NCI-H128 (cell line): ENCODE measurements at regions not wholly inside any gene's neighbourhood (a gene's known extent, or its start where the extent isn't known, plus 50 kb on each side); places are given as distances from the start of the nearest gene placed in this dataset.
"Not testable (repeated sequence)": the region's sequence is repeated elsewhere in the genome, so short reads cannot be mapped to it uniquely, and the experiment has no call there.

Source experiments
- DNase-seq: peaks from one replicate; lab custom pipeline; 2025; ENCODE audit not compliant: unreplicated experiment; lab: John Stamatoyannopoulos, UW

DNA sequence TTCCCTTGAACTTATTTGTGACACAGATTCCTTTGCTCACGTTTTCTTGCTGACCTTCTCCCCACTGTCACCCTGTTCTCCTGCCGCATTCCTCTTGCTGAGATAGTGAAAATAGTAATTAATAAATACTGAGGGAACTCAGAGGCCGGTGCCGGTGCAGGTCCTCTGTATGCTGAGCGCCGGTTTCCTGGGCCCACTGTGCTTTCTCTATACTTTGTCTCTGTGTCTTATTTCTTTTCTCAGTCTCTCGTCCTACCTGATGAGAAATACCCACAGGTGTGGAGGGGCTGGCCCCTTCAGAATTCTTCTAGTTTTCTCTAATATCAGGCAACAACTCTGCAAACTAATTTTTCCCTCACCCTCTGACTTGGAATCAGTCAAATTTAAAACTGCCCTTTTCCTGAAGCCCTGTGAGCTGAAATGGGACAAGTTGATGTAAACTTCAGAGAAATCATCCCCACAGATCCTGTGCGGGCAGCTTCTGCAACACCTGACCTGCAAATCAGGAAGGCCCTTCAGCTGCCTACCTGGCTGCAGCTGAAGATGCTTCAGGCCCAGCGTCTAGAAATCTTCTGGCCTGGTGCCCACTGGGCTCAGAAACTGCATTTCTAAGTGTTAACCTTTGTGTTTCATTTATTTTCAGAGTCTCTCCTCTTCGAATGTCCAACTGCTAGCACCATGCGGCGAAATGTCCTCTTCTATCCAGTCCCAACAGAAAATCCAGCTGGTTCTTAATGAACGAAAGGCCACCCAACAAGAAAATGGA is 149.7 kb downstream of the TMEM121 start:
- DNase-seq: not testable (repeated sequence)

DNA sequence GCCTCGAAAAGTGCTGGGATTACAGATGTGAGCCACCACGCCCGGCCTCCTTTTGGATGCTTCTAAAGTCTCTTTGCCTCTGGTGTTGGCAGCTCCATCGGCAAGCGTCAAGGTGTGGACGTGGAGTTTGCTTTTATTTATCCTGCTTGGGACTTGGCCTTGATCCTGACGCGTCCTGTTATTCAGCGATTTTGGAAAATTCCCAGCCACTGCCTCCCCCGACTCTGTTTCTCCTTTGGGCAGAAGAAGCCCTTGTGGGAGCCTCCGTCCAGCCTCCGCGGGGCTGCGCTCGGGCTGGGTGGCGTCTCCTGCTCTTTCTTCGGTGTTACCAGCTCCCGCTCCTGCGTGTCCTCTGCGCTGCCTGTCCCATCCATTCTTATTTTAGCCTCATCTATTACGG is 151.7 kb downstream of the TMEM121 start:
- DNase-seq: not testable (repeated sequence)

GRCh38 chr14:105678996-105679958 is 152.9 kb downstream of the TMEM121 start:
- DNase-seq: not testable (repeated sequence)

- DNase-seq: not testable (repeated sequence)
These were observed 153.8 kb downstream of the TMEM121 start for GRCh38 chr14:105679959-105680735.

GRCh38 chr14:105680736-105681098 is 154.3 kb downstream of the TMEM121 start:
- not testable (repeated sequence) for DNase-seq

GRCh38 chr14:105681606-105682185 is 155.3 kb downstream of the TMEM121 start:
- DNase-seq: not testable (repeated sequence)

DNA sequence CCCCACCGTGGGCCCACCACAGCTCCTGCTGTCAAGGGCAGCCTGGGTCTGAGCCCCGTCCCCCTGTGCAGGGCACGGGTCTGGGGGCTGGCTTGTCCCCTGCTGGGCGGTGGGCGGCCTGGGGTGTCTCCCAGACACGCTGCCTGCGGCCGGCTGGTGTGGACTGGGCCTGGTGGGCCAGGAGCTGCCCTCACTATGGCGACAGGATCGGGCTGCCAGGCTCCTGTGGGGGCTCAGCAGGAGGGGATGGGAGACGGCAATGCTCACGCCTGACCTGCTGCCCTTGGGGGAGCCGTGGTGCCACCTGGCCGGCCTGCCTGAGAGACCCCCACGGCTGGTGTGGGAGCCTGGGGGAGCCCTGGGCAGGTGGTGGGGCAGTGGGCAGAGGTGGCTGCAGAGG is 156.1 kb downstream of the TMEM121 start:
- DNase-seq: not testable (repeated sequence)

DNA sequence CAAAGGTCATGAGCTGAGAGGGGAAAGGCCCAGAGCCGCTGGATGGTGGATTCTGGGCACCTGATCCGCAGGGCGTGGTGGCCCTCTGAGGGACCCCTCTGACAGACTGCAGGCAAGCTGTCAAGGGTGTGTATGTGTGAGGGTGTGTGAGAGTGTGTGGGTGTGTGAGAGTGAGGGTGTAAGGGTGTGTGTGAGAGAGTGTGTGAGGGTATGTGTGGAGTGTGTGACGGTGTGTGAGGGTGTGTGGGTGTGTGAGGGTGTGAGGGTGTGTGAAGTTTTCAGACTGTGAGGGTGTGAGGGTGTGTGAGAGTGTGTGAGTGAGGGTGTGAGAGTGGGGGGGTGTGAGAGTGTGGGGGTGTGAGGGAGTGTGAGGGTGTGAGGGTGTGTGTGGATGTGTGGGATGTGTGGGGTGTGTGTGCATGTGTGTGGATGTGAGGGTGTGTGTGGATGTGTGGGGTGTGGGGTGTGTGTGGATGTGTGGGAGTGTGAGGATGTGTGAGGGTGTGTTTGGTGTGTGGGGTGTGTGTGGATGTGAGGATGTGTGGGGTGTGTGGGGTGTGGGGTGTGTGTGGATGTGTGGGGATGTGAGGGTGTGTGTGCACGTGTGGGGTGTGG is 156.7 kb downstream of the TMEM121 start:
- no peak for DNase-seq

DNA sequence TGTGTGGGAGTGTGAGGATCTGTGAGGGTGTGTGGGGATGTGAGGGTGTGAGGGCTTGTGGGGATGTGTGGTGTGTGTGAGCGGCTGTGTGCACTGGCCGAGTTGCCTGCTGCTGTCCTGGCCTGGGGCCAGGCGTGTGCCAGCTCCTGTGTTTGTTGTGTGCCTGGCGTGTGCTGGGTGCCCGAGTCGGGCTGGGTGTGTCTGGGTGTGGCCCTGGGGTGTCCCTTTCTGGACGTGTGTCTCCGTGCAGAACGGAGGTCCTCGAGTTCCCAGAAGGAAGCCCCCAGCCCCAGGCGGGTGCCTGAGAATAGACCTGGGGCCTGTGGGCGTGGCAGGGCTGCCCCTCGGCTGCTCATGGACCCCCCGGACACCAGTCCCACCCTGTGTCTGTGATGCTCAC is 157.7 kb downstream of the TMEM121 start:
- DNase-seq: not testable (repeated sequence)

- not testable (repeated sequence) for DNase-seq
These were observed 158.2 kb downstream of the TMEM121 start for GRCh38 chr14:105684597-105684996.

DNA sequence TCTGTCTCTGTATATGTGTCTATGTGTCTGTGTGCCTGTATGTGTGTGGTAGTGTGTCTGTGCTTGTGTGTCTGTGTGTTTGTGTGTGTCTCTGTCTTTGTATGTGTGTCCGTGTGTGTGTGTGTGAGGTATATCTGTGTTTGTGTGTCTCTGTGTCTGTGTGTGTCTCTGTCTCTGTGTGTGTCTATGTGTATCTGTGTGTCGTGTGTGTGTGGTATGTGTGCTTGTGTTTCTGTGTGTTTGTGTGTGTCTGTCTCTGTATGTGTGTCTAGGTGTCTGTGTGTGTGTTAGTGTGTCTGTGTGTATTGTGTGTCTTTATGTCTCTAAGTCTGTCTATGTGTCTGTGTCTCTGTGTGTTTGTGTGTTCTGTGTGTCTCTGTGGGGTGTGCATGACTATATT is 158.6 kb downstream of the TMEM121 start:
- no peak for DNase-seq

DNA sequence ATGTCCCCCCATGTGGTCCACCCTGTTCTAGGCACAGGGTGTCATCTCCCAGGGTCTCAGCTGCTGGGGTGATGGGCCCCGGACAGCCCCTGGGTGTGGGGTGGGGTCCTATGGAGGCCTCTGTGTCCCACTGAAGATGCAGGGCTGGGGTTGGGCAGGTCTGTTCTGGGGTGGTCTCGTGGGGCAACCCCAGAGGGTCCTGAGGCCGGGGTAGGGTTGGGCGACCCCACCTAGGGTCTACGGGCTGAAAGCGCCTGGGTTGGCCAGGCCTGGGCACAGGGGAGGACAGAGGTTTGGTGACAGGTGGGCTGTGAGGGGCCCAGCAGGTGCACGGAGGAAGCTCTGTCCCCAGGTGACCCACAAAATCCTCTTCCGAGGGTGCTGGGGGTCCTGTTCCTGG is 159.2 kb downstream of the TMEM121 start:
- not testable (repeated sequence) for DNase-seq

GRCh38 chr14:105686050-105686449 is 159.7 kb downstream of the TMEM121 start:
- DNase-seq: not testable (repeated sequence)

GRCh38 chr14:105686462-105687170 is 160.2 kb downstream of the TMEM121 start:
- DNase-seq: not testable (repeated sequence)

DNA sequence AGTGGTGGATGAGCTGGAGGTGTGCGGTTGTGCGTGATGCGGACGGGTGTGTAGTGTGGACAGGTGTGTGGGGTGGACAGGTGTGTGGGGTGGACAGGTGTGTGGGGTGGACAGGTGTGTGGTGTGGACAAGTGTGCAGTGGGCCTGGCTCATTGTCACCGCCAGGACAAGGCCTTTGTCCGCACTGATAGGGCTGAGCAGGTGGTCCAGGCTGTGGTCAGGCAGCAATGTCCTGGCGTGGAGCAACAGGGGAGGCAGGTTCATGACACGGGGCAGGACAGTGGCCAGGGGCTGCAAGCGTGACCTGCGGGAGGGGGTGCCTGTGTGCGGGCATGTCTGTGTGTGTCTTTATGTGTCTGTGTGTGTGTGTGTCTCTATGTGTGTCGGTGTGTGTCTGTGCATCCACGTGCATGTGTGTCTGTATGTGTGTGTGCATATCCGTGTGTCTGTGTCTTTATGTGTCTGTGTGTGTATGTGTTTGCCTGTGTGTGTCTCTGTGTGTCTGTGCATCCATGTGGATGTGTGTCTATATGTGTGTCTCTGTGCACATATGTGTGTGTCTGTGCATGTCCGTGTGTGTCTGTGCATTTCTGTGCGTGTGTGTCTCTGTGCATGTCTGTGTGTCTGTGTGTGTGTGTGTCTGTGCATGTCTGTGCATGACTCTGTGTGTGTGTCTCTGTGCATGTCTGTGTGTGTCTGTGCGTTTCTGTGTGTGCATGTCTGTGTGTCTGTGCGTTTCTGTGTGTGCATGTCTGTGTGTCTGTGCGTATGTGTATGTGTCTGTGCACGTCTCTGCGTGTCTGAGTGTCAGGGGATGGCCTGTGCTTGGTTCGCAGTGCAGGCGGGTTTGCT is 161.0 kb downstream of the TMEM121 start:
- not testable (repeated sequence) for DNase-seq

DNA sequence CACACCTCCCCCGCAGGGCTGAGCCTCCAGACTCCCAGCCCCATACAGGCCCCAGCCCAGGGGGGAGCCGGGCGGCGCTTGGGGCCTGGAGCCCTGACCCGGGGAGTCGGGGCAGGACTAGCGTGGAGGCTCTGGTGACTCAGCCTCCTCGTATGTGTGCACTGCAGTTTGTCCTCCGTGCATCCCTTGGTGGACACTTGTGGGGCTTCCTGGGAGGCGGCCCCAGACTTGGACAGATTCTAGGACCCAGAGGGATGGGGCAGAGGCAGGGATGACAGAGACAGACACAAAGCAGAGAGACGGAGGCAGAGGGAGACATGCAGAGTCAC is 161.6 kb downstream of the TMEM121 start:
- not testable (repeated sequence) for DNase-seq

DNA sequence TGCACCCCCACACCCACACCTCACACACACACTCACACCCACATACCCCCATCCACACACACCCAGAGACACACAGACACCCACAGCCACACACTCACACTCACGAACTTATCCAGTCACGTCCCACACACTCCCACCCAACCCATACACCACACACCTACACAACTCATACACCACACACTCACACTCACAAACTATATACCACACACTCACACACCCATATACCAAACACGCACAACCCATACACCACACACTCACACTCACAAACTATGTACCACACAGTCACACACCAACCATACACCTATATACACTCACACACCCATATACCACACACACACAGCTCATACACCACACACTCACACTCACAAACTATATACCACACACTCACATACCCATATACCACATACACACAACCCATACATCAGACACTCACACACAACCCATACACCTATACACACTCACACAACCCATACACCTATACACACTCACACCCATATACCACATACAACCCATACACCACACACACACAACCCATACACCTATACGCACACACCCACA is 162.4 kb downstream of the TMEM121 start:
- DNase-seq: not testable (repeated sequence)

DNA sequence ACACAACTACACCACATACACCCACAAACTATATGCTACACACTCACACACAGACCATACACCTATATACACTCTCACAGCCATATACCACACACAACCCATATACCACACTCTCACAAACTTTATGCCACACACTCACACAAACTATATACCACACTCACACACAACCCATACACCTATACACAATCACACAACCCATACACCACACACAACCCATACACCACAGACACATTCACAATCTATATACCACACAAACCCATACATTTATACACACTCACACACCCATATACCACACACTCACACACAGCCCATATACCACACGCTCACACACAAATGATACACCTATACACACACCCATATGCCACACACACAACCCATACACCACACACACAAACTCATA is 163.3 kb downstream of the TMEM121 start:
- no peak for DNase-seq

DNA sequence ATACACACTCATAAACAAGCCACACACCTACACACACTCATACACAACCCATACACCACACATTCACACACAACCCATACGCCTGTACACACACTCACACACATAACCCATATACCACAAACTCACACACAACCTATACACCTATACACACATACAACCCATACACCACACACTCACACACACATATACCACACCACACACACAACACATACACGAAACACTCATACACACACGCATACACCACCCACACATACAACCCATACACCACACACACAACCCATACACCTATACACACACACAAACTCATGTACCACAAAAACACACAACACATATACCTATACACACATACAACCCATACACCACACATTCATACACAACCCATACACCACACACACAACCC is 164.3 kb downstream of the TMEM121 start:
- no peak for DNase-seq
